Globus pallidus (tissue), 1 donor: ENCODE measurements at regions not wholly inside any gene's neighbourhood (a gene's known extent, or its start where the extent isn't known, plus 50 kb on each side); places are given as distances from the start of the nearest gene placed in this dataset.
"Not testable (repeated sequence)": the region's sequence is repeated elsewhere in the genome, so short reads cannot be mapped to it uniquely, and the experiment has no call there.

Experiments used
- DNase-seq: peaks from one replicate; pipeline ENCODE4 v3.0.0-alpha.2; 2015; ENCODE audit warnings: low spot score

- DNase-seq: not testable (repeated sequence)
Measured at GRCh38 chr1:67902546-67903223, 69.4 kb upstream of the GNG12 start.

GRCh38 chr1:67898033-67898726 is 64.9 kb upstream of the GNG12 start:
- DNase-seq: no peak

DNA sequence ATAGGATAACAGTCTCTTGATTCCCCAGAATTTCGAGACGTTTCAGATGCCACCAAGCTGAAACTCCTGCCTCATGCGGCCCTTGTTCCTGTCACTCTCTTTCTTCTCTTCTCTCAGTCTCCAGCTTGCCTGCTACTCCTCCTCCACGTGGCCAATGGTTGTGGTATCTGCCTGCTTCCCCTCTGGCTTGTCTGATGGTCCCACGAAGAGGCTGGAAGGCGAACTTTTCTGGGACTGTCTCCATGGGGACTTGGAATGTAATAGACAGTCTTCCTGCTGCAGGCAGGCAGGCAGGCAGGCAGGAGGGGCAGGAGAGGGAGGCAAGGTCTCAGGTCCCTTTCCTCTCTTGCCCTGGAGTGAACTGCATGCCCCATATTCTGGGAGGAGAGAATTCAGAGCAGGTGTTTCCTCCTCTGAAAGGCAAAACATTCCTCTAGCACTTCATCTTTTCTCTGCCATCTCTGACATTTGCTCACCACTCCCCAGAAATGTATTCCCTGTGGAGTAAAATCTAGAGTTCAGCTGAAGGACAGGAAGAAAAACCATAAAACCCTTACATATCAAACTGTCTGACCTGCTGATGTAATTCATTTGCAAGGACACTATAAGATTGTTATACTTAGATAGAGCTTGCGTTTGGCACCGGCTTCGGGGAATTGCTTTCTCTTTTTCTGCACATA is 64.1 kb upstream of the GNG12 start:
- DNase-seq: no peak

DNA sequence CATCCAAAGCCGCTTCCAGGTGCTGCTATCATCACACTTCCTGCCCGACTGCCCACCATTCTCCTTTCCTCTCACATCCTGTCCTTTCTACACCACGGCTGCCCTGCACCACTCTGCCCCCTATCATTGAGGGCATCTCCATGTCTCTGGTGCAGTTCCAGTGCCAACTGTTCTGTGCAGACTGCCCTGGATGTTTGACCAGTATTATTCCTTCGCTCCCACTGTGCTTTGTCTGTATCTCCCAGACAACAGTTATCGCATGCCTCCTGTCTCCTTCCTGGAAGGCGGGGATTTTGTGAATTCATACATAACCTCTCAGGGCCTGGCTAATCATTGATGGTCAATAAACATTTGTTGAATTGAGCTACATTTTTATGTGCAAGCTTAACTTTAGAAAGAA is 63.6 kb upstream of the GNG12 start:
- no peak for DNase-seq

DNA sequence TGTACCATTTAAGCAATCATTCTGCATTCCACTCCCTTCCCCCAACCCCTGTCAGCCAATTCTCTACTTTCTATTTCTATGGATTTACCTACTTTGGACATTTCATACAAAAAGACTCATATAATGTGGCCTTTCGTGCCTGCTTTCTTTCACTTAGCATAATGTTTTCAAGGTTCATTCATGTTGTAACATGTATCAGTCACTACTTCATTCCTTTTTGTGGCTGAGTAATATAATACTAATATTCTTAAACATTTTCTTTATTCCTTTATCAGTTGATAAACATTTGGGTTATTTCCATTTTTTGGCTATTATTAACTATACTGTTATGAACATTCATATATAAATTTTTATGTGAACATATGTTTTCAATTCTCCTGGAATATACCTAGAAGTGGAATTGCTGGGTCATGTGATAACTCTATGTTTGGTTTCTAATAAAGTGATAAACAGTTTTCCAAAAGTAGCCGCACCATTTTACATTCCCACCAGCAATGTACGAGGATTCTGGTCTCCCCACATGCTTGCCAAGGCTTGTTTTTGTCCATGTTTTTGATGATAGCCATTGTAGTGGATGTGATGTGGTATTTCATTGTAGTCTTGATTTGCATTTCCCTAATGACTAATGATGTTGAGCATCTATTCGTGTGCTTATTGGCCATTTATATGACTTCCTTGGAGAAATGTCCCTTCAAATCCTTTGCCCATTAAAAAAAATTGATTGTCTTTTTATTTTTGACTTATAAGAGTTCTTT is 61.9 kb upstream of the GNG12 start:
- no peak for DNase-seq

GRCh38 chr1:67893126-67893495 is 59.8 kb upstream of the GNG12 start:
- no peak for DNase-seq

GRCh38 chr1:67892476-67893125 is 59.3 kb upstream of the GNG12 start:
- no peak for DNase-seq

GRCh38 chr1:67890857-67891256 is 57.6 kb upstream of the GNG12 start:
- no peak for DNase-seq

DNA sequence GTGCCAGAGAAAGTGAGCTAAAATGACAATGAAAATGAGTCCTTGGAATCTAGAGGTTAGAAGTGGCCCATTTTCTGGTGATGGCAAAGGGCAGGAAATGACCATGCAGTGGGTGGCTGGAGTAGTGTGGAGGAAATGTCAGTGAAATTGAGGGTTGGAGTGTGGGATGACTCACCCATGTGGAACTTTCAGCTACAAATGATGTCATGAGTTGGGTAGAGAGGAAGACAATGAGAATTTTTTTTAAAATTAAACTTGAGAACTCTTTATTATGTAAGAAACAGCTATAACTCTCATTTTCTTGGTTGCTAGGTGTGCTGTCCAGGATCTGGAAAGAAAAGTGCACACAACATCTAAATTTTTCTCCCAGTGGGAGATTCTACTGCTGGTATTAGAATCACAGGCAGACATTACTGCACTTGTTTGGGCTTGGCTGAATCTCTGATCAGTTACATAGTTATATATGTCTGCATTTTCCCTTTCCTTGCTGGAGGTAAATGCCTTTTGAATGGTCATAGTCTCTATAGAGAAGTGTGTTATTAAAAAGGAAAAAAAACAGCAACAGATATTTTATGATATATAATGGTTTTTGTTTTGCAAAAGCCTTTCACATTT is 56.8 kb upstream of the GNG12 start:
- no peak for DNase-seq

- DNase-seq: no peak
Measured at GRCh38 chr1:67889466-67889865, 56.2 kb upstream of the GNG12 start.

DNA sequence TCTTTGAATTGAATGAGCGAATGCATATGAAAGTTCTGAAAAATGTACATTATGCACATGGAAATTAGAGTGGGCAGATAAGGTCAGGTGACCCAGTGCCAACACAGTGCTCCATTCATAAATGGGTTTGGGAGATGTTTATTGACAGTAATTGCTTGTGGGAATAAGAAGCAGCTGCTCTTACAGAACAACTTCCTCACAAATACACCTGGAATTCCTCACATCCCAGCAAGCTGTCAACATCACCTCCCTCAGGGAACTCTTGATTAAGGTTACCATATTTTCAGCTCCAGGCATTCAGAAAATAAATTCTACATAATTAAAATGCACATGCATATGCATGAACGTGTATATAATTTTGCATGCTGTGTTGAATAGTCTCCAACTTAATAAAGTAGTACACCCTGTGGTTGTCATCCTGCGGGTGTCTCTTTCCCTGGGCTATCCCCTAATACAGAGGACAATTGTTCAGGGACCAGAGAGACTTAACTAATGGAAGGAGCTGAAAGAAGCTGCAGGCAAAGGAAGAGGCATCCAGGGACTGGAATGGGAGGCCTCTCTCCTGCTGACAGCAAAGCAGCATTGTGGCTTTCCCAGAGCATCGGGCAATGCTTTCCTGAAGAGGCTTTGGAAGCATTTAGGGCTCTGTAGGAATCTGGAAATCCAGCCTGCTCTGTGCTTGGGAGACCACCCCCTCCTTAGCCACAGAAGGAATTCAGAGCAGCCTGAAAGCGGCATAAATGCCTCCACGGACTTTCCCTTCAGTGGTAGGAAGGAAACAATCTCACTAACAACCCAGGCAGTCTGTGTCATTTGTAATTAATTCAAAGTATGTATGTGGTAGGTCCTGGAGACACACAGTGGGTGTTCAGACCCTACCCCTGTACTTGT is 55.2 kb upstream of the GNG12 start:
- no peak for DNase-seq

GRCh38 chr1:67887146-67887545 is 53.9 kb upstream of the GNG12 start:
- DNase-seq: no peak

- DNase-seq: no peak
Measured at GRCh38 chr1:67886076-67886475, 52.8 kb upstream of the GNG12 start.

DNA sequence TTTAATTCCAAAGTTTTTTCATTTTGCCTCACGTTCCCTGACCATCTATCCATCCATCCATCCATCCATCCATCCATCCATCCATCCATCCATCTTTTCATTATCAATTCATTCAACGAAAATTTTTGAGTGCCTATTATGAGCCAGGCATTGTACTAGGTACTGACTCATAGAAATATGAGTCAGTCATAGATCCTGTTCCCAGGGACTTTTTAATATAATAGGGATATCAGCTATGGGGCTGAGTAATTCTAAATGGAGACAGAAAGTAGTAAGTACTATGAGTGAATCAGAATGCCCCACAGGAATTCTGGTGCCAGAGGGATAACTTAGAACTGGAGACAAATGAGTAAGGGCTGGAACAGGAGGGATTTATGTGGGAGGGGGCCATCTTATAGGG is 49.8 kb upstream of the GNG12 start:
- DNase-seq: no peak
